ENCODE measurements at regions not wholly inside any gene's neighbourhood (a gene's known extent, or its start where the extent isn't known, plus 50 kb on each side); places are given as distances from the start of the nearest gene placed in this dataset.

DNA sequence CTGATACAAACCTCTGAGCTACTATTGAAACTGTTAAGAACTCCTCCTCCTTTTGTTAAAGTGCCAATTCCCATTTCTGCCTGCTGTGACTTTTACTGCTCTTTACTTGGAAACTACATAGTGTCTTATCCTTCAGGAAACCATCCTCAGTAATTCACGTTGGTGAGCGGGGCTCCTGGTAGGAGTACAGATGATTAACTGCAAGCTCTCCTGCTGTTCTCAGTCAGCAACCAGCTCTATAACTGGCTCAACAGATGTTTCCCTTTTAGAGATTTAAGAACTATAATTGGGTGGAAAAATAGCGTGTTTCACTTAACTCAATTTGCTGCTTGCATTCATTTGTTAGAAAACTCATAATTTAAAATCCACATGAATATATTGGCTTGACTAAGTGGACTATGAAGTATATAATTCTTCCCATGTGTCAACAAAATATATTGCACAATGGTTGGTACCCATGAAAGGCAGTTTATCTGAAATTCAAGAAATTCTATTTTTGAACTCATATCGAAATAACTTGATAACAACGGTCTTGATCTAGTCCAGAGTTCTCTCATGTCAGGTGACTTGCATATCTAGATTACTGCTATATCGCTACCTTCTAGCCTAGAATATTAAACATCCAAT is 574.0 kb downstream of the KCNT2 start:
- Histone ChIP-seq H3K4me1 (replicated peaks in 1 of 2; ENCODE audit: control insufficient read depth in 2 of 2, insufficient read depth in 2 of 2, low read length in 2 of 2) (no peaks in the 10 kb centered on the region; a peak in 1 of 5 replicates), H2AFZ (ENCODE audit: low read depth, low read length) (peak overlapping the region; percentile 58), H3K9me3 (replicated peaks; ENCODE audit: control insufficient read depth, insufficient read depth, low read depth, low read length) (no peaks in the 10 kb centered on the region), H3K4me3 (no peak overlapping the region), H4K20me1 (replicated peaks; ENCODE audit: control insufficient read depth, insufficient read depth, low read length) (no peaks in the 10 kb centered on the region), H3K4me2 (ENCODE audit: insufficient read depth, low read length) (no peak overlapping the region), H3K36me3 (ENCODE audit: control insufficient read depth, insufficient read depth, low read length) (no peaks in the 10 kb centered on the region), H3K9ac (ENCODE audit: insufficient read depth in 1 of 2, low read depth in 2 of 2, low read length in 2 of 2) (no peak overlapping the region), H3K79me2 (ENCODE audit: control insufficient read depth, insufficient read depth, low read length) (no peaks in the 10 kb centered on the region), H3K27ac (ENCODE audit: extremely low read depth, low read depth, low read length) (no peak overlapping the region), H3K9me1 (ENCODE audit: control insufficient read depth, insufficient read depth, low read length) (no peaks in the 10 kb centered on the region), H3K27me3 (ENCODE audit: control insufficient read depth in 2 of 2, insufficient read depth in 2 of 2, low read length in 2 of 2) (no peaks in the 10 kb centered on the region)
- FAIRE-seq, result peak; percentile 6
- ChIA-PET POLR2A (no interaction called here), CTCF (ENCODE audit: low intra/inter-chr PET ratio) (no interaction called here)
- TF ChIP-seq EZH2 (IDR thresholded peaks at IDR 0.05; ENCODE audit: borderline replicate concordance, low read depth, low read length) (no peak), PHB2 (IDR thresholded peaks at IDR 0.05; ENCODE audit: low read depth) (no peak), KAT8 (IDR thresholded peaks at IDR 0.05; ENCODE audit: low read depth) (no peak), BCL6 (CRISPR knock-in tag; IDR thresholded peaks at IDR 0.05) (no peak), TRIM28 (IDR thresholded peaks at IDR 0.05) (no peak), CEBPB (tag; IDR thresholded peaks at IDR 0.05) (peak; percentile 81), ZNF124 (CRISPR knock-in tag; IDR thresholded peaks at IDR 0.05) (no peak), CEBPG (CRISPR knock-in tag; IDR thresholded peaks at IDR 0.05) (no peak), CEBPG (tag; conservative IDR thresholded peaks at IDR 0.05 in 1 of 2, IDR thresholded peaks at IDR 0.05 in 1 of 2) (peak; percentile 51 to 73; a peak in 2 of 4 replicates), TAF1 (IDR thresholded peaks at IDR 0.05; ENCODE audit: control insufficient read depth, extremely low read depth, insufficient read depth, low read length, severe bottlenecking) (no peak), ZNF785 (CRISPR knock-in tag; IDR thresholded peaks at IDR 0.05) (no peak)
- TF ChIP-seq, protein P1, sequence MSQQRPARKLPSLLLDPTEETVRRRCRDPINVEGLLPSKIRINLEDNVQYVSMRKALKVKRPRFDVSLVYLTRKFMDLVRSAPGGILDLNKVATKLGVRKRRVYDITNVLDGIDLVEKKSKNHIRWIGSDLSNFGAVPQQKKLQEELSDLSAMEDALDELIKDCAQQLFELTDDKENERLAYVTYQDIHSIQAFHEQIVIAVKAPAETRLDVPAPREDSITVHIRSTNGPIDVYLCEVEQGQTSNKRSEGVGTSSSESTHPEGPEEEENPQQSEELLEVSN (IDR thresholded peaks at IDR 0.05; ENCODE audit: borderline replicate concordance in 1 of 2, extremely low read depth in 1 of 2, insufficient read depth in 1 of 2, insufficient read length in 1 of 2, low read depth in 1 of 2, low read length in 1 of 2, poor library complexity in 1 of 2, severe bottlenecking in 1 of 2), result no peak
- TF ChIP-seq, protein P2, sequence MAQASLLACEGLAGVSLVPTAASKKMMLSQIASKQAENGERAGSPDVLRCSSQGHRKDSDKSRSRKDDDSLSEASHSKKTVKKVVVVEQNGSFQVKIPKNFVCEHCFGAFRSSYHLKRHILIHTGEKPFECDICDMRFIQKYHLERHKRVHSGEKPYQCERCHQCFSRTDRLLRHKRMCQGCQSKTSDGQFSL (CRISPR knock-in tag; IDR thresholded peaks at IDR 0.05), result no peak
- TF ChIP-seq, protein P2 (tag; IDR thresholded peaks at IDR 0.05), result no peak
- in situ Hi-C loops (cut with MboI), result no loop called here
- intact Hi-C loops (cut with micrococcal nuclease), result no loop called here
- peak; percentile 61 for ATAC-seq
- BruUV-seq (replicated peaks), result no TSS peak
- DNase-seq (ENCODE audit: extremely low read depth in 1 of 4, low spot score in 3 of 4), result peak in 1 of 4 experiments; percentile 30
- WGBS (ENCODE audit: insufficient coverage, low coverage, missing lambda C conversion rate), result 16% methylated on average over 6 of the region's 6 CpGs

Data from K562 (cell line).